ENCODE measurements at regions not wholly inside any gene's neighbourhood (a gene's known extent, or its start where the extent isn't known, plus 50 kb on each side); places are given as distances from the start of the nearest gene placed in this dataset.
"Not testable (repeated sequence)": the region's sequence is repeated elsewhere in the genome, so short reads cannot be mapped to it uniquely, and the experiment has no call there.

- no peak for TF ChIP-seq CTCF (IDR thresholded peaks at IDR 0.05; ENCODE audit: borderline replicate concordance)
- Histone ChIP-seq H3K36me3 (no peaks in the 10 kb centered on the region), H3K4me3 (no peak overlapping the region), H3K4me1 (no peaks in the 10 kb centered on the region), H3K9me3 (replicated peaks) (peaks cover 12% of the 10 kb centered on the region), H3K27me3 (ENCODE audit: low read depth) (no peaks in the 10 kb centered on the region), H3K27ac (replicated peaks) (no peak overlapping the region)
- intact Hi-C loops (cut with micrococcal nuclease): no loop called here
- no peak for DNase-seq
Measured at GRCh38 chr4:115515366-115515765, 401.9 kb upstream of the NDST4 start.

GRCh38 chr4:115514675-115515074 is 401.3 kb upstream of the NDST4 start:
- intact Hi-C loops (cut with micrococcal nuclease): no loop called here

GRCh38 chr4:115505326-115505725 is 391.9 kb upstream of the NDST4 start:
- no peak for DNase-seq
- no peak for TF ChIP-seq CTCF (IDR thresholded peaks at IDR 0.05; ENCODE audit: borderline replicate concordance)
- Histone ChIP-seq H3K4me1 (no peaks in the 10 kb centered on the region), H3K4me3 (no peak overlapping the region), H3K36me3 (no peaks in the 10 kb centered on the region), H3K9me3 (replicated peaks) (peaks cover 5% of the 10 kb centered on the region), H3K27me3 (ENCODE audit: low read depth) (no peaks in the 10 kb centered on the region), H3K27ac (replicated peaks) (no peak overlapping the region)
- intact Hi-C loops (cut with micrococcal nuclease): no loop called here

More at GRCh38 chr4:115514675-115515074, 401.3 kb upstream of the NDST4 start:
- no peak for DNase-seq
- H3K27ac ChIP-seq (replicated peaks): no peak overlapping the region
- no peaks in the 10 kb centered on the region for H3K36me3 ChIP-seq
- no peaks in the 10 kb centered on the region for H3K4me1 ChIP-seq
- H3K4me3 ChIP-seq: no peak overlapping the region
- TF ChIP-seq CTCF (IDR thresholded peaks at IDR 0.05; ENCODE audit: borderline replicate concordance): no peak
- H3K27me3 ChIP-seq (ENCODE audit: low read depth): no peaks in the 10 kb centered on the region
- peaks cover 6% of the 10 kb centered on the region for H3K9me3 ChIP-seq (replicated peaks)

GRCh38 chr4:115501656-115502055 is 388.2 kb upstream of the NDST4 start:
- DNase-seq: no peak
- no peak overlapping the region for H3K27ac ChIP-seq (replicated peaks)
- no peak for TF ChIP-seq CTCF (IDR thresholded peaks at IDR 0.05; ENCODE audit: borderline replicate concordance)
- intact Hi-C loops (cut with micrococcal nuclease): no loop called here
- no peaks in the 10 kb centered on the region for H3K36me3 ChIP-seq
- H3K27me3 ChIP-seq (ENCODE audit: low read depth): no peaks in the 10 kb centered on the region
- peaks cover 17% of the 10 kb centered on the region for H3K9me3 ChIP-seq (replicated peaks)
- H3K4me3 ChIP-seq: no peak overlapping the region
- no peaks in the 10 kb centered on the region for H3K4me1 ChIP-seq

- H3K27ac ChIP-seq (replicated peaks); H3K4me1 ChIP-seq; DNase-seq; H3K36me3 ChIP-seq; intact Hi-C loops (cut with micrococcal nuclease); H3K27me3 ChIP-seq (ENCODE audit: low read depth); H3K4me3 ChIP-seq: not testable (repeated sequence)
- H3K9me3 ChIP-seq (replicated peaks): peaks cover 59% of the 10 kb centered on the region
Measured at GRCh38 chr4:115493770-115494169, 380.4 kb upstream of the NDST4 start.

- intact Hi-C loops (cut with micrococcal nuclease): no loop called here
- H3K4me1 ChIP-seq: no peaks in the 10 kb centered on the region
- H3K4me3 ChIP-seq: no peak overlapping the region
- H3K9me3 ChIP-seq (replicated peaks): peaks cover 49% of the 10 kb centered on the region
- no peaks in the 10 kb centered on the region for H3K36me3 ChIP-seq
- no peak overlapping the region for H3K27ac ChIP-seq (replicated peaks)
- no peak for DNase-seq
- TF ChIP-seq CTCF (IDR thresholded peaks at IDR 0.05; ENCODE audit: borderline replicate concordance): no peak
- H3K27me3 ChIP-seq (ENCODE audit: low read depth): no peaks in the 10 kb centered on the region
Measured at GRCh38 chr4:115491686-115492085, 378.3 kb upstream of the NDST4 start.

Data from left ventricle myocardium inferior (tissue), 1 donor.